GM19452 (cell line): ENCODE measurements at regions not wholly inside any gene's neighbourhood (a gene's known extent, or its start where the extent isn't known, plus 50 kb on each side); places are given as distances from the start of the nearest gene placed in this dataset.
"Not testable (repeated sequence)": the region's sequence is repeated elsewhere in the genome, so short reads cannot be mapped to it uniquely, and the experiment has no call there.

Experiments
- ATAC-seq: cut with Tn5 transposase; IDR thresholded peaks from one replicate; pipeline ENCODE4 v1.9.1; 2021; ENCODE audit not compliant: unreplicated experiment

DNA sequence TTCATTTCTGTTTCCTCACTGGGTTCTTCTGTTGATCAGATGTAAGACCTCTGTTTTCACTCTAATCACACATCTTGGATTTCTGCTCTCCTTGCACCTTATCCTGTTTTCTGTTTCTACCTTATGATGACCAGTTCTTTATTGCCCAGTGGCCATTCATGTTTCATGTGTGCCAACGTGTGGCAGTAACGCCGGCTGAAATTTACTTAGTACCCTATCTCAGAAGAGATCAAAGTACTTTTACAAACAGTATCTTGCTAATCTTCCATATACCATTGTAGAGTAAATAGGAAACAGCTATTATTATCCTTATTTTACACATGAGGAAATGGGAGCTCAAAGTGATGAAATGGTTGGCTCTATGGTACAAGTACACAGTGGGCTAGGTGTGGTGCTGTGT, 74.0 kb downstream of the GATA3 start:
- ATAC-seq, result no peak

DNA sequence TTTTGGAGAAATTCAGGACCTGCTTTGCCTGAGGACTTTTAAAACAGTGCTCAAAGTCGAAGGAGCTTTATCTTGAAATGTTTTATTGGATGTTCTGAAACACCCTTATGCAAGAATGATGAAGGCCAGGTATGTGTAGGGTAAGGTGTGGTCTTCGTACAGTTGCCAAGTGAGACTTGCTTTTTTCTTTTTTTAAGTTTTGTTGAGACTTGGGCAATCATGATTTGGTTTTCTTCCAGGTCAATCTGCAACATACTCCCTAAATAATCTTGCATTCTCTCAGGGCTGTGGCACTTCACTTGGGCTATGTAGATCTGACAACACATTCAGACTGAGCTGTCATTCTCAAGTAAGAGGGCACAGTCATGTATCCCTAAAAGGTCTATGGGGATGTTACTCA, 75.0 kb downstream of the GATA3 start:
- no peak for ATAC-seq

DNA sequence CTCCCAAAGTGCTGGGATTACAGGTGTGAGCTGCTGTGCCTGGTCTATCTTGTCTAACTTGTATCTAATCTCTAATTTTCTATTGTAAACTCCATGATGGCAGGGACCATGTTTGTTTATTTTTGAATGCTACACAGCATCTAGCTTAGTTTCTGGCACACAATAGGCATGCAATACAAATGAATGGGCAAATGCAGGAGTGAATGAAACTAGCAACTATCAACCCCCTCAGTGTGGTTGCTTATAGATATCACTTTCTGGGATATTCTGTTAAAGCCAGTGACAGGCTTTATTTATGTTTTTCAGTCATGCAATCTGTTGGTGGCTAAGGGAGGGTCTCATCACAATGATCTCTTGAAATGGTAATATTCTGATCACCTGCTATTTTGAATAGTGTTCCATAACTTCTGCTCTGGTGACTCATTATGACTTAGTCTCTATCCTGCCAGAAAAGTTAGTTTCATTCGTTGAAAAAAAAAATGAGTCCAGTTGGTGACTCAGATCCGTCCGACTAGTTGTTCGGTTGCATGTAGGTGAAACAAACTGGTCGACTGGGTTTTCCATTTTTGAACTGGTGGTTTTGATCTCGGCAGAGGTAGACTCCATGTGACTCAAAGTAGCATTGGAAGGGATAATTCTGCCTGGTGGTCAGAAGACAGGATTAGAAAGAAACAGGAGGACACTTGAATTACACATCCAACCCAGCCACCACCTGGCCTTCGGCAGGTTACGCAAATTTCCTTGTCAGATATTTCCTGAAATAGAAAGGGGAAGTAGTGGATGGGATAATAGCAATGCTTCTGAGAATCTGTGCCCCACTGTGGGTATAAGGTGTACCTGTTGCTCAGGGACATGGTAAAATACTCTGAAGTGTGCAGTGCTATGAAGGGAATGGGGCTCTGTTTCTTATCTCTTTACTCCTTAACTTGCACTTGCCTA, 76.8 kb downstream of the GATA3 start:
- ATAC-seq, result peak; percentile 55

DNA sequence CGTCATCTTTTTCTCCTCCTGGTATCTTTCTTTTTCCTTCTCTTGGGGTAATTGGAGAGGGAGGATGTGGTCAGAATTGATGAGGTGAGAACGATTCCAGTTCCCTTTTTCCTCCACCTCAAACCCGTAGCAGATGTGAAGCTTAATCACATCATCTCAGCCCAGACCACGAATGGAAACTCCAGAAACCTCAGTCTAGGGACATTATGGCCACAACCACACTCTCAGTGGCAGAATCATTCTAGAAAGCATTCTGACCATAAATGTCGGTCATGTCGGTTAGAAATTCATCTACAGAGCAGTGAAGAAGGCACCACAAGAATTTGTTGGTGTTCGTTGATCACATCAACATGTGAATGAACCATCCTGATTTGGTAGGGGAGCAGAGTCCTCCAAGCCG, 78.7 kb downstream of the GATA3 start:
- ATAC-seq, result peak; percentile 63

DNA sequence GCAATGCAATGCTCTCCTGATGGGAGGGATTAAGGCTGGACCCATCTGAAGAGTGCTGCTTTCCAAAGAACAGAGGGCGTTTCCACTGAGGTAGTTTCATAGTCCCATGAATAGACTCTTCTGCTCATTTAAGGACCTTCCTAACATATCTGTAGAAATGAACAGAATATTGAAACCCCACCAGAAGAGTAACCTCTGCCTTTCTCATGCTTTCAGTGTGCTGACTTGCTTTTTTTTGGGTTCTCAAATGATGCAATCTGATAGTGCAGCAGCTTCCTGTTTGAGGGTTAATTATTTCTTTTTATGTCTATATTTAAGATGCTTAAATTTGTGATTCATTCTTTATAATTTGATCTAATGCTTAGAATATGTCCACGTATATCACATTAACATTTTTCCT, 82.2 kb downstream of the GATA3 start:
- no peak for ATAC-seq

DNA sequence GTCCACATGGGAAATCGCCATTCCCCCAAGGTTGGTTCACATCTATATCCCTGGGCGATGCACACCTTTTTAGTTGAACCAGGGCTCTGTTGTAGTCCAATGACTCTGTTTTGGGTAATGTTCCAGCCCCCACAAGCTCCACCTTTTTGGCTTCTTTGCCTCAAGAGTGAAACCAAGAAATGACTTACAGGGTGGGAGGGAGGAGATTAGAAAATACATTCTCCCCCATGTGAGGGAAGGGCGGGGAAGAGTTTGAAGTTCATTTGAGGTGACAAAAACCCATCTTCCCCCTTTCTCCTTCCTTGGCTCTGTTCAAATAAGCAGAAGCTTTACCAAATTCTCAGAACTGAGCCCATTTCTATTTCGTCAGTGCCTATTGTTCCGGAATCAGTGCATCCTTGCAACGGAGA, 82.8 kb downstream of the GATA3 start:
- ATAC-seq, result no peak

DNA sequence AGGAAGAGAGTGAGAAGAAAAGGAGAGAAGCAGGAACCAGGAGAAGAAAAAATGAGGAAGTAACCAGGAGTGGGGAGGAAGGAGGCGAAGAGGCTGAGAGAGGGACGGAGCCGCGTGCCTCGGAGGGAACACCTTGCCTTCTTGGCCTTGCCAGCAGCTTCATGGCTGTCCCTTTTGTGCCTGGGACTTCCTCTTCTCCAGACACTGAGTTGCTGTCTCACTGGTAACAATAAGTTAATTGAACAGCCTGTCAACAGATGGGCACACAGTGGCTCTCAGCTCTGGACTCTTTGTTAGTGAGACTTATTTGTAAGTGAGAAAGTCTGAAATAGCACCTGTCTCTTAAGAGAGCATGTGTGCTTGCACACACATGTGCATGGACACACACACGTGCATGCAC, 83.2 kb downstream of the GATA3 start:
- no peak for ATAC-seq

DNA sequence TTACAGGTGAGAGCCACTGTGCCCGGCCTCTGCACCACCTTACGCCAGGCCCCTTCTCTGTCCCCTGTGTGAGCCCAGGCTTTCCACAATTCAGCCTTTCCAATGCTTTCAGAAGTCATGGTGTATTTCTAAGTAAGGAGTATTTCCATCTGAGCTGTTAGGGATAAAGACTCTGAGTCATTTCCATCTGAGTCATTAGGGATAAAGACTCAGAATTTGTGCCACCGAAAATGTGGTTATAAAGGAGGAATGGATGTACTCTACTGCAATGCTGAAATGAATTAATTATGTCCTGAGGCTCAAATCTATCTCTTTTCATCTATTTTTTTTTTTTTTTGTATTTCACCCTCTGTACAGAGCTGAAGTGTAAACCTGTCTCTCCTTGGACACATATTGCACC, 84.0 kb downstream of the GATA3 start:
- ATAC-seq, result no peak

DNA sequence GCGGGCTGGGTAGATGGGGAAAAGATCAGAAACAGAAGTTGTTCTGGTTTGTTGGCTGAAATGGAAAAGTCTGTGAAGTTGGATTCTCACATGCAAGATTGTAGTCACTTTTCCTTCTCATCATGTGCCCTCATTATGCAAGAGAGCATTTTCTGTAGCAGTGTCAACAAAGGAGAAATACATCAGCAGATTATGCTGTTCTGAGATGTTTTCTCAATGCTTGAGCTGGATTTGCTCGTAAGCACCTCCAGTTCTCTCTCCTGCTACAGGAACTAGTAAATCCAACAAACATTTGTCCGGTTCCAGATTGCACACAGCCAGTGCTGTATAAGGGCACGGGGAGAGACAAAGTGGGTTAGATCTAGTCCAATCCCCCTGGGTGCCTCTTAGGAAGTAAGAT, 90.0 kb downstream of the GATA3 start:
- no peak for ATAC-seq

DNA sequence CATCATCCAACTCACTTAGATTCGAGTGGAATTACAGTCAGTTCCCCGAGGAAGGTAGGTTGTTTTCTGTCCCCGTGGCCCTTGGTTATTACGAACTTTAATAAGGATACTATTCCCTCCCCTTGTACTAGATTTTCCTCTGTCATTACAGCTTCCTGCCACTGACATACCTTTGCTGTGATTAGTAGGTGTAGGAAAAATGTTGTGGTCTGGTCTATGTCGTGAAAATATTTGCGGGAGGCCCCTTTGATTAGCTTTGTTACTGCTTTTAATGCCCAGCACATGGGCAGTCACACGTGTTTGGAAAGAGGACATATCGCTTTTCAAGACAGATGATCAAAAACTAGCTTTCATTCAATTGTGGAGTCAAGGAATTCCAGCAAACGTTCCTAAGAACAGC, 92.2 kb downstream of the GATA3 start:
- no peak for ATAC-seq

DNA sequence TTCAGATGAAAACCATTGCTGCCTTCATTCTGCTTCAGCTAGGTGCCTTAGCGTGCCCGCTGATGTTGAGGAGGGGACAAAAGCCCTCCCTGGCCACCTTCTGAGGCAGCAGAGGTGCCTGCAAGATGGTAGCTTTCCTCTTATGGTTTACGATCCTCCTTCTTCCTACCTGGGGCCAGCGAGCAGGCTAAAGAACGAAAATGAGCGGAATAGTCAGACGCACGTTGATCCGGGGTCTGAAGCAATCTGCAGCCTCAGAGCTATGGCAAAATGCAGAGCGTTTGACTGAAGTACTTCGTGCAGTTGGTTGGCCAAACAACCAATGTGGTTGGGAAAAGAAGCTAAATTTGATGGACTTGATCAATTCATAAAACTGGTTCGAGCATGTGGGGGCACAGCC, 95.5 kb downstream of the GATA3 start:
- ATAC-seq, result no peak

DNA sequence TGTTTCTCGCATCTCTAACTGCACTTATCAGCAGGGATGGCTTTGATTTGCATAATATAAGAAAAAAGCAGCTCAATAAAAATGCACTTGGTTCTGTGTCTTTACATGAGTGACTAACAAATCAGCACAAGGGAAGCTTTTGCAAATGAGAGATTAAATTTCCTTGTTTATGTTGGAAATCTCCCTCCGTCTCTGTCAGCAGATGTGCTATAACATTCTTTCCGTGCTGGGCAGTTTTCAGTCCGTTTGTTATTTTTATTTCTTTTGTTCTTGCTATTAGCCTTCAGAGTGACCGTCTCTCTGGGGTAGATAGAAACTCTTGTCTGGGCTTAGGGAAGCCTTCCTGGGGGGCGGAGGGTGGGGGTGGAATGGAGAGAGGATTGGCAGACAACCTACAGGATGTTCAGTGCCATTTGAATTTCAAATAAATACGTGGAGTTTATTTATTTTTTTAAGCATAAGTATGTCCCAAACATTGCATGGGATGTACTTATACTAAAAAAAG, 96.0 kb downstream of the GATA3 start:
- ATAC-seq, result no peak

DNA sequence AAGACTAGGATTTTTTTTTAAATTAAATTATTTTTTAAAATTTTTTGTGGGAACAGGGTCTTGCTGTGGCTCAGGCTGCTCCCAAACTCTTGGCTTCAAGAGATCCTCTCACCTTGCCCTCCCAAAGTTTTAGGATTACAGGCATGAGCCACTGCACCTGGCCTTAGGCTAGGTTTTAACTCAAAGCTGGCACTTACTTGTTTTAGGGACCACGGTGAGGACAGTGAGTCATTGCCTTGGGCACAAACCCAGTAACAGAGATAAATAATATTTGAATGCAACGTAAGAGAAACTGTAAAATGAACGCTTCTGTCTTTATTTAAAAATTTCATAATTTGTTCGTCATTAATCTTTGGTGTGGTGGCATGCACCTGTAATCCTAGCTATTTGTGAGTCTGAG, 96.6 kb downstream of the GATA3 start:
- ATAC-seq, result no peak

DNA sequence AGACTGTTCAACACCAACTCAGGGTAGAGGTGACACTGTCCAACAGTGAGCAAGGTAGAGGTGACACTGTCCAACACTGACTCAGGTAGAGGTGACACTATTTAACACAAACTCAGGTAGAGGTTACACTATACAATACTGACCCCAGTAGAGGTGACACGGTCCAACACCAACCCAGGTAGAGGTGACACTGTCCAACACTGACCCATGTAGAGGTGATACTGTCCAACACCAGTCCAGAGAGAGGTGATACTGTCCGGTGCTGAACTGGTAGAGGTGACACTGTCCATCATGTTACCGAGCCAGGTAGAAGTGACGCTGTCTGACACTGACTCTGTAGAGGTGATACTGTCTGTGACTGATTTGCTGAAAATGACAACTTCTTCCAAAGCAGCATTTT, 102.4 kb downstream of the GATA3 start:
- ATAC-seq, result no peak

DNA sequence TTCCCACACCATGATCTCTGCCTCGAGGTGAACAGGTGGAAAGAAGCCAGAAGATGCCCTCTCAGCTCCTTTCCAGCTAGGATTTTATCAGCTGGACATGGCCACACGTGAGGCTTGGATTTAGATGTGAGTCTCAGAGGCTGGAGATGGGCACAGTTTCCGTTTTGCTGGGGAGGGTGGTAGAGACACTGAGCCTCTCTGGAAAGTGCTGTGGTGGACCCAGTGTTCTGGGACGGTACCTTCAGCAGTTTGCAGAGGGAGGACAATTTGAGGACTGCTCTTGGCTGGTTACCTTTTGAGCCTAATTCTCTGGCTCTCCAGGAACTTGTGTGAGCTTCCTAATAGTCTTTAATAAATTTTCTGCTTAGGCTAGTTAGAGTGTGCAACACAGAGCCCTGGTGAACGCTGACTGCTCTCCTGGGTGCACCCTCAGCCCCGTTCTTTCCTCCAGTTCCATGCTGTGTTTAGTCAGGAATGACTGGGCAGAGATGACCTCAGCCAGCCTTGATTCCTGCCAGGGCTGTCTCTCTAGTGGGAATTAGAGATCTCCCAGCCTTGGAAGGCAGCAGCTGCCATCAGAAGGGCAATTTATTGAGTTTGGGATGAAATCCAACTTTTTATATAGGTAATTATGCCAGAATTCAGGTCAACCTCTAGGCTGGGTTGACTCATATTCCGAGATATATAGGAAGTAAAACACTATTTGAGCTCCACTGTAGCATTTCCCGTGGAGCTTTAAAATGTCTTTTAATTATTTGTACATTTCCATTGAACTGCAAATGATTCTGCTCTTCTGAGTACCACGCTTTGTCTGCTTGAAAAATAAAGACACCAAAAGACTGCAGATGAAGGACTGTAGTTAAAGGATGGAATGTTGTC, 103.9 kb downstream of the GATA3 start:
- no peak for ATAC-seq

DNA sequence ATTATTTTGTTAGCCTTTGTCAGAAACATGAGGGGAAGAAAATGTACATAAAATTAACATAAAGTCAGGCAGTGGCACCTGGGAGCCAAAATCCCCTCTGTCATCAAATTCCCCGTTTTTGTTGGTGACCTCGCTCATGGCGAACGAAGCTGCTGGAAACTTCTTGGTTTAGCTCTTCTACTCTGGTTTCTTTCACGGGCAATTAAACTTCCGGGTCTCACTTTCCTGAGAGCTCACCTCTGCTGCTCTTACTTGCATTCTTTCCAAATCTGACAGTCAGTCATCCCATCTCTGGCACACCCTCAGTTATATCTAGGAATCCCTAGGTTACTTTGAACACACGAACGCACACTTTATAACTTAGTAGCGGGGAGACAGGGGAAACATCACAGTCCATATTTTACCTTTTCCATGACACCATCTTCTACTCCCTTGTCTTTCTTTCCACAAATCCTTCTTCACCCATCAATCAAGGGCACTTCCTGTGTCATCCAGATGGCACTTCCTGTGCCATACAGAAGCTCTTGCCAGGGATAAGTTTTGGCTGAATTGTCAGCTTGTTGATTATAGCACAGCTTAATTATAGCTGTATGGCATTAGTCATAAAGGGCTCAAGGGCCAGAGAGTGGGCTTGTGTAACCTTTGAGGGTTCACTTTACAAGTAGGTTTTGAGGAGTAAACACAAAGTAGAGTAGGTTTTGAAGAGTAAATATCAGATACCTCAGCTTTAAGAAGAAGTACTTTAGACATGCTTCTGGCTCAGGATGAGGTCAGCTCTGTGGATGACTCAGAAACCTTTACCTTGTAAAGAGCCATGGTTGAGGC, 105.1 kb downstream of the GATA3 start:
- ATAC-seq, result no peak

DNA sequence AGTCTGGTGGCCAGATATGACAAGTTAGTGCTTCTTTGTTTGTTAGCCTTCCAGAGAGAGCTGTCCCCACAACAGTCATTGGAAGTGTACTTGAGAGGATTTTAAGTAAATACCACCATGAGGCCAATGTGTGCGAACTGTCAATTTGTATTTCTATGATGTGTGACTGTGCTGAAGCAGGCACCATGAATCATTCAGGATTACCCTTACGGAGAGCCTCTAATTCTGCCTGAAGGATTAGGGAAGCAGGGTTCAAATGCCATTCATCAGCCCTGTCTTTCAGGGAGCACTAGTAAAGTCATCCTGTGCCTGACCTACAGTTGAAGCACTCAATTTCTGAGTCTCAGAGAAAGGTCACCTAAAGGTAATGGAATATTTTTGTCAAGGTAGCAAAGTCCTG, 109.3 kb downstream of the GATA3 start:
- ATAC-seq, result no peak

DNA sequence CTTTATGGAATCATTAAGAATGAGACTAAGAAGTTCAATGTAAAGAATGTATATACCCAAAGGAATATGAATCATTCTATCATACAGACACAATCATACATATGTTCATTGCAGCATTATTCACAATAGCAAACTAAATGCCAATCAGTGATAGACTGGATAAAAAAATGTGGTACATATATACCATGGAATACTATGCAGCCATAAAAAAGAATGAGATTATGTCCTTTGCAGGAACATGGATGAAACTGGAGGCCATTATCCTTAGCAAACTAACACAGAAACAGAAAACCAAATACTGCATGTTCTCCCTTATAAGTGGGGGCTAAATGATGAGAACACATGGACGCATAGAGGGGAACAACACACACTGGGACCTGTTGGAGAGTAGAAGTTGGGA, 110.2 kb downstream of the GATA3 start:
- ATAC-seq, result not testable (repeated sequence)

DNA sequence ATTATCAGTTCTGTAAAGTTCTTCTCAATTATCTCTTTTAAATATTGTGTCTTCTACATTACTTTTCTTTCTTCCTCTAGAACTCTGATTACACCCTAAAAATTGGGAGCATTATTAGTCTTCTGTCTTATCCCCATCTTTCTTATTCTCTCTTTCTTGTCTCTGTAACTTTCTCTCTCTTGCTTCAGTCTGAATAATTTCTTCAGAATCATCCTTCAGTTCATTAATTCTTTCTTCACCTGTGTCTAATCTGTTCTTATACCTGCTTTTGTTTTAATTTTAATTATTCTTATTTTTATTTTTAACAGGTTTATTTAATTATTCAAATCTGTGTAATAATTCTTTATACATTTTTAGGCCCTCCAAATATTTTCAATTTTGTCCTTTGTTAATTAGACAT, 114.3 kb downstream of the GATA3 start:
- no peak for ATAC-seq

DNA sequence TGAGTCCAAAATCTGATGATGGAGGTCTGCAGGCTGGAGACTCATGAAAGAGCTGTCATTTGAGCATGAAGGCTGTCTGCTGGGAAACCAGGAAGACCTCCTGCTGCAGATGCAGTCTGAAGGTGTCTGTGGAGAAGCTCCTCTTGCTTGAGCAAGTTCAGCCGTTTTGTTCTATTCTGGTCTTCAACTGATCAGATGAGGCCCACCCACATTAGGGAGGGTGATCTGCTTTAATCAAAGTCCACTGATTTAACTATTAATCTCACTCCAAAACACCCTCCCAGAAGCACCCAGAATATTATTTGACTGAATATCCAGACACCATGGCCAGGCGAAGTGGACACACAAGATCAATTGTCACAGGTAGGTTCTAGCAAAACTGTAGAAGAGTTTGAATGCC, 116.5 kb downstream of the GATA3 start:
- no peak for ATAC-seq

DNA sequence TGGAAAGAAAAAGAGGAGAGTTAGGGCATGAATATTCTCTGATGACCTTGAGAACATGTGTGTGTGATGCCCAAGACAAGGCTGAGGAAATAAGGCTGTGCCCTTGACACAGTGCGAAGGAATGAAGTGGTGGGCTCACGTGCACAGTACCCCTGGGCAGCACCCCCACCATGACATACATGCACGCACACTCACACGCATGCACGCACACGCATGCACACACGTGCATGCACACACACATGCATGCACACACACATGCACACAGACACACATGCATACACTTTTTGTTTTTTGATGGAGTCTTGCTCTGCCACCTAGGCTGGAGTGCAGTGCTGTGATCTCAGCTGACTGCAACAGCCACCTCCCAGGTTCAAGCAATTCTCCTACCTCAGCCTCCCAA, 118.1 kb downstream of the GATA3 start:
- ATAC-seq, result no peak
